ENCODE measurements at regions not wholly inside any gene's neighbourhood (a gene's known extent, or its start where the extent isn't known, plus 50 kb on each side); places are given as distances from the start of the nearest gene placed in this dataset.

- TF ChIP-seq CTCF (tag by site-specific recombination; IDR thresholded peaks at IDR 0.05) (no peak), ZNF501 (tag by site-specific recombination; IDR thresholded peaks at IDR 0.05) (no peak), TCF7L2 (IDR thresholded peaks at IDR 0.05; ENCODE audit: borderline replicate concordance, low read depth, low read length) (no peak), ZNF670 (tag by site-specific recombination; IDR thresholded peaks at IDR 0.05; ENCODE audit: low read depth) (no peak), ZNF530 (tag by site-specific recombination; IDR thresholded peaks at IDR 0.05; ENCODE audit: low read depth) (no peak), ZNF488 (tag by site-specific recombination; IDR thresholded peaks at IDR 0.05) (no peak)
Measured at GRCh38 chr9:13791816-13792215, 512.3 kb upstream of the MPDZ start.

Data from HEK293 (cell line).